Stimulated activated CD8-positive, alpha-beta memory T cell treated with anti-CD3 and anti-CD28 coated beads, Interleukin-7, amount 100 ng/mL, for 48 hours (primary cell): ENCODE measurements at regions not wholly inside any gene's neighbourhood (a gene's known extent, or its start where the extent isn't known, plus 50 kb on each side); places are given as distances from the start of the nearest gene placed in this dataset.

Experiments used
- DNase-seq, 2 donors: peaks; one replicate each; pipeline ENCODE4 v3.0.0-alpha.2; 2020; ENCODE audit warnings: low read depth in 1 of 2; ENCODE audit errors: extremely low read depth in 1 of 2

- DNase-seq, result no peak
These were observed 161.9 kb downstream of the HGF start for GRCh38 chr7:81607987-81608386.

GRCh38 chr7:81606078-81606863 is 163.6 kb downstream of the HGF start:
- no peak for DNase-seq

GRCh38 chr7:81605493-81605892 is 164.4 kb downstream of the HGF start:
- DNase-seq, result no peak

- no peak for DNase-seq
These were observed 165.1 kb downstream of the HGF start for GRCh38 chr7:81604808-81605174.

- DNase-seq, result no peak
These were observed 165.6 kb downstream of the HGF start for GRCh38 chr7:81604075-81604807.

- no peak for DNase-seq
These were observed 169.2 kb downstream of the HGF start for GRCh38 chr7:81600608-81601007.

- DNase-seq, result no peak
These were observed 170.9 kb downstream of the HGF start for GRCh38 chr7:81598951-81599350.

GRCh38 chr7:81594767-81595166 is 175.1 kb downstream of the HGF start:
- DNase-seq, result no peak

GRCh38 chr7:81590131-81590530 is 179.7 kb downstream of the HGF start:
- DNase-seq, result no peak

- no peak for DNase-seq
These were observed 185.2 kb downstream of the HGF start for GRCh38 chr7:81584667-81585066.

GRCh38 chr7:81583882-81584533 is 185.8 kb downstream of the HGF start:
- DNase-seq, result no peak

- no peak for DNase-seq
These were observed 186.8 kb downstream of the HGF start for GRCh38 chr7:81583090-81583489.

- no peak for DNase-seq
These were observed 192.1 kb downstream of the HGF start for GRCh38 chr7:81577642-81578340.

GRCh38 chr7:81574723-81575326 is 195.0 kb downstream of the HGF start:
- DNase-seq, result no peak

GRCh38 chr7:81573932-81574331 is 195.9 kb downstream of the HGF start:
- DNase-seq, result no peak

GRCh38 chr7:81573128-81573527 is 196.7 kb downstream of the HGF start:
- DNase-seq, result no peak

- no peak for DNase-seq
These were observed 207.3 kb downstream of the HGF start for GRCh38 chr7:81562581-81562980.

GRCh38 chr7:81560708-81561107 is 209.1 kb downstream of the HGF start:
- DNase-seq, result no peak

- no peak for DNase-seq
These were observed 220.3 kb downstream of the HGF start for GRCh38 chr7:81549484-81550016.

GRCh38 chr7:81534996-81535395 is 234.9 kb downstream of the HGF start:
- no peak for DNase-seq

- DNase-seq, result no peak
These were observed 235.4 kb downstream of the HGF start for GRCh38 chr7:81534446-81534845.
